SJSA1 (cell line): ENCODE measurements at regions not wholly inside any gene's neighbourhood (a gene's known extent, or its start where the extent isn't known, plus 50 kb on each side); places are given as distances from the start of the nearest gene placed in this dataset.
"Not testable (repeated sequence)": the region's sequence is repeated elsewhere in the genome, so short reads cannot be mapped to it uniquely, and the experiment has no call there.

Source experiments
- DNase-seq, 2 experiments: peaks; one replicate each; pipeline ENCODE4 v3.0.0-alpha.2; 2015 to 2020; ENCODE audit warnings: low spot score in 2 of 2, low read depth in 1 of 2
- H3K27ac ChIP-seq: fragments of 250-450 bp; sonication (Bioruptor Pico); 2 replicates; pipeline ENCODE4 v1.5.1; 2020; ENCODE audit warnings: mild to moderate bottlenecking, moderate library complexity
- H3K27me3 ChIP-seq: fragments of 250-450 bp; sonication (Bioruptor Pico); replicated peaks from 2 replicates; pipeline ENCODE4 v1.5.1; 2020; ENCODE audit warnings: mild to moderate bottlenecking, moderate library complexity
- H3K36me3 ChIP-seq: fragments of 250-450 bp; sonication (Bioruptor Pico); 2 replicates; pipeline ENCODE4 v1.5.1; 2020; ENCODE audit warnings: mild to moderate bottlenecking
- H3K4me1 ChIP-seq: fragments of 250-450 bp; sonication (Bioruptor Pico); replicated peaks from 2 replicates; pipeline ENCODE4 v1.6.1; 2021; ENCODE audit warnings: mild to moderate bottlenecking
- H3K4me3 ChIP-seq: fragments of 250-450 bp; sonication (Bioruptor Pico); 2 replicates; pipeline ENCODE4 v1.5.1; 2020; ENCODE audit warnings: mild to moderate bottlenecking
- H3K9me3 ChIP-seq: fragments of 250-450 bp; sonication (Bioruptor Pico); replicated peaks from 2 replicates; pipeline ENCODE4 v1.5.1; 2020; ENCODE audit warnings: mild to moderate bottlenecking

- not testable (repeated sequence) for H3K27me3 ChIP-seq, H3K4me3 ChIP-seq, H3K36me3 ChIP-seq, H3K9me3 ChIP-seq, DNase-seq, H3K4me1 ChIP-seq, H3K27ac ChIP-seq
These were observed 67.4 kb downstream of the ARL6IP4 start for GRCh38 chr12:123047892-123048291.

DNA sequence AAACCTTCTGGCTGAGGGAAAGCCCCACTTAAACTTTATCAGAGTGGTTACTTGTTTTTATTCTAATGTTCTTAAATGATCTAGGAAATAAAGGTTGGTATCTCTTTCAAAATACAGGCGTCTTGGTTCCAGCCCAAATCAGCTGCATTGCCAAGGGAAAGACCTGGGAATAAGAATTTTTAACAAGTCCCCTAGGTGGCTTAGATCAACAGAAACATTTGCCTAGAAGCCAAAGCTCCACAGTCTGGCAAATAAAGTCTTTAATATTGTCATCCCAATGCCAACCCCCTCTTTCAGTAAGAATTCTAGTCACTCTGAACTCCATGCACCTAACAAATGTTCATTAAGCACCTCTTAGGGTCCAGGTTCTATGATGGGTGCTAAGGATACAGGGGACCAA, 66.8 kb downstream of the ARL6IP4 start:
- no peaks in the 10 kb centered on the region for H3K9me3 ChIP-seq
- no peak overlapping the region for H3K27ac ChIP-seq
- 0 out of 2 replicates have a peak, but pooled peaks cover 5% of the 10 kb centered on the region for H3K27me3 ChIP-seq
- H3K4me1 ChIP-seq: peaks cover 6% of the 10 kb centered on the region
- no peaks in the 10 kb centered on the region for H3K36me3 ChIP-seq
- H3K4me3 ChIP-seq: no peak overlapping the region
- no peak for DNase-seq

DNA sequence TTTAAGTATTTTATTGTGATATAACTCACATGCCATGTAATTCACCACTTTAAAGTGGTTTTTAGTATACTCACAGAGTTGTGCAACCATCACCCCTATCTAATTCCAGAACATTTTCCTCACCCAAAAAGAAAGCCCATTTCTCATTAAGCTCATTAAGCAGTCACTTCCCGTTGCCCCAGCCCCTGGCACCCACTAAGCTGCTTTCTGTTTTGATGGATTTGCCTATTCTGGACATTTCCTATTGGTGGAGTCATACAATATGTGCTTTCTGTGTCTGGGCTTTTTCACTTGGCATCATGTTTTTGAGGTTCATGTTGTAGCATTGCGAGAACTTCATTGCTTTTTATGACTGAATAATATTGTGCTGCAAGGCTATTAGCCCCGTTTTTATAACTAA, 66.0 kb downstream of the ARL6IP4 start:
- Histone ChIP-seq H3K27me3 (0 out of 2 replicates have a peak, but pooled peaks cover 5% of the 10 kb centered on the region), H3K9me3 (no peaks in the 10 kb centered on the region), H3K36me3 (no peaks in the 10 kb centered on the region), H3K4me1 (peaks cover 6% of the 10 kb centered on the region), H3K27ac (no peak overlapping the region), H3K4me3 (no peak overlapping the region)
- DNase-seq: no peak

DNA sequence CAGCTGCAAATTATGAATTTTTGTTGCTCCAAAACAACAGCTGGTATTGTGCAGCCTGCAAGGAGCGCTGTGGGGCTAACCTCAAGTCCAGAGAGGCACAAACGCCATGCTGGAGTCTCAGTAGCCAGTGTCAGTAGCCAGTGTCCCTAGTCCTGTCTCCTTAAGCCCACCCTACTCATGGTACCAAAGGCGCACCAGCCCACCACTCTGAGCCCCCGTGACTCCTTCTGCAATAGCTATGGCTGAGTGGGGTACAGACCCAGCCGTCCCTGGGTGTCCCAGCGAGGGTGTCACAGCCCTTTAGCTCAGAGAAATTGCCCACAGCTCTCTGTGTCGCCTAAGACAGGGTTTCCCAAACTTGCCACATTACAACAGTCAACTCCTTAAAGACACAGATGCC, 65.2 kb downstream of the ARL6IP4 start:
- Histone ChIP-seq H3K4me1 (peaks cover 6% of the 10 kb centered on the region), H3K27ac (no peak overlapping the region)

GRCh38 chr12:123044351-123044750, 63.9 kb downstream of the ARL6IP4 start:
- Histone ChIP-seq H3K4me1 (peaks cover 6% of the 10 kb centered on the region), H3K4me3 (no peak overlapping the region), H3K27me3 (0 out of 2 replicates have a peak, but pooled peaks cover 5% of the 10 kb centered on the region), H3K9me3 (no peaks in the 10 kb centered on the region), H3K27ac (no peak overlapping the region), H3K36me3 (no peaks in the 10 kb centered on the region)
- DNase-seq: no peak

More for the DNA sequence above, 65.2 kb downstream of the ARL6IP4 start:
- no peaks in the 10 kb centered on the region for H3K36me3 ChIP-seq
- DNase-seq: no peak
- 0 out of 2 replicates have a peak, but pooled peaks cover 5% of the 10 kb centered on the region for H3K27me3 ChIP-seq
- H3K9me3 ChIP-seq: no peaks in the 10 kb centered on the region
- H3K4me3 ChIP-seq: no peak overlapping the region

DNA sequence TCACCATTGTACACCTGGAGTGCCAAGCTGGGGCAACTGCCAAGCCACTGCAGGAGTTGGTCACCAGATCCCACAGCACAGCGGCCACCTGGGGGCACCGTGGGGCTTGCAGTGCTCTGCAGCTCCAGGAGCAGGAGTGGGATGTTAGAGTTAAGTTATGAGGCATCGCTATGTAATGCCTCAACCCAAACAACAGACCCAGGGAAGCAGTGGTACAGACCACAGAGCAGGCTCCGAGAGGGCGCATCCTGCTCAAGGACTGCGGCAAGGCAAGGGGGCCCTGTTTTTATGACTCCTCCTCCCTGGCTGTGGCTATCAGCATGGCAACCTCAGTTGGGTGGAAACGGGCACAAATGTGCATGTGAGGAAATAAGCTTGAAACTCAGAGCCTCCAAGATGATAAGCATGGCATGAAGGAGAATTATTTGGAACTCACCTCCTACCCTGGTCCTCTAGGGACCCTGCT, 63.1 kb downstream of the ARL6IP4 start:
- peaks cover 6% of the 10 kb centered on the region for H3K4me1 ChIP-seq
- 0 out of 2 replicates have a peak, but pooled peaks cover 5% of the 10 kb centered on the region for H3K27me3 ChIP-seq
- no peaks in the 10 kb centered on the region for H3K36me3 ChIP-seq
- no peaks in the 10 kb centered on the region for H3K9me3 ChIP-seq
- no peak overlapping the region for H3K27ac ChIP-seq
- peak; percentile 77 to 92 for DNase-seq
- no peak overlapping the region for H3K4me3 ChIP-seq

- no peak overlapping the region for H3K27ac ChIP-seq
These were observed 62.4 kb downstream of the ARL6IP4 start for GRCh38 chr12:123042833-123043232.

DNA sequence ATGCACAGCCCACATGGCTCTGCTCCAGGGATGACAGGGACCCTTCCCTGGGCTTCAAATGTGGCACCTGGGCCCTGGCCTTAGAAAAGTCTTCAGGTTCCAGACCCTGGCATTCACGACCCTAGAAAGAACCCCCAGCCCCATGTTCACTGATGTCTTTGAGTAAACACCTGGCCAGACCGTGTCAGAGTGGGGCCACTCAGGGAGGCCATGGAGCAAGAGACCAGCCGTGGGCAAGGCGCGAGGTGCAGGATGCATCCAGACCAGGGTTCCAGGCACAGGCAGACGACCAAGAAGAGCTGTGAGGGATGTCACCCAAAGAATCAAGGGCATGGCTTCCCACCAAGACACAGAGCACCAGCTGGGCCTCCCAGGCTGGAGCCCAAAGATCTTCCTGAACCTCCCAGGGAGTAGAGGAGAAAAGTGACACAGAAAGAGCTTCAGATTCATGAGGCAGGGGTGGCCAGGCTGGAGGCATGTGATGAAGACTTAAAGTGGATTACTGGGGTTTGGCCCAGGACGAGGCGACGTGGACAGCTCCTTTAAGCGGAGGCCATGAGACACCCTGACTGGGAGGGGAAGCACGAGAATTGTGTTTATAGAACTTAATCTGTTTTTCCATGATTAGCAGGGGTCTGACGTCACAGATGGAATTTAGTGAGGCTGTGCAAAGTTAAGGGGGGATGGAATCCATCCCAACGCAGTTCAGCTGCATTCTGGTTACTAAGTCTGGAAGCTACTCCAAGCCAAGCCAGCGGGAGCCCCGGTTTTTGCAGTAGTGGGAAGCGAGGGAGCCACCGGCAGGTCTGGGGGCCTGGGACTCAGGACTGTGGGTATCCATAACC, 61.6 kb downstream of the ARL6IP4 start:
- no peaks in the 10 kb centered on the region for H3K9me3 ChIP-seq
- H3K4me3 ChIP-seq: no peak overlapping the region
- no peaks in the 10 kb centered on the region for H3K36me3 ChIP-seq
- 0 out of 2 replicates have a peak, but pooled peaks cover 3% of the 10 kb centered on the region for H3K27me3 ChIP-seq
- no peak overlapping the region for H3K27ac ChIP-seq
- no peak for DNase-seq
- H3K4me1 ChIP-seq: peaks cover 6% of the 10 kb centered on the region

More at GRCh38 chr12:123042833-123043232, 62.4 kb downstream of the ARL6IP4 start:
- peaks cover 6% of the 10 kb centered on the region for H3K4me1 ChIP-seq
- H3K9me3 ChIP-seq: no peaks in the 10 kb centered on the region
- H3K27me3 ChIP-seq: 0 out of 2 replicates have a peak, but pooled peaks cover 5% of the 10 kb centered on the region
- DNase-seq: no peak
- no peaks in the 10 kb centered on the region for H3K36me3 ChIP-seq
- no peak overlapping the region for H3K4me3 ChIP-seq

DNA sequence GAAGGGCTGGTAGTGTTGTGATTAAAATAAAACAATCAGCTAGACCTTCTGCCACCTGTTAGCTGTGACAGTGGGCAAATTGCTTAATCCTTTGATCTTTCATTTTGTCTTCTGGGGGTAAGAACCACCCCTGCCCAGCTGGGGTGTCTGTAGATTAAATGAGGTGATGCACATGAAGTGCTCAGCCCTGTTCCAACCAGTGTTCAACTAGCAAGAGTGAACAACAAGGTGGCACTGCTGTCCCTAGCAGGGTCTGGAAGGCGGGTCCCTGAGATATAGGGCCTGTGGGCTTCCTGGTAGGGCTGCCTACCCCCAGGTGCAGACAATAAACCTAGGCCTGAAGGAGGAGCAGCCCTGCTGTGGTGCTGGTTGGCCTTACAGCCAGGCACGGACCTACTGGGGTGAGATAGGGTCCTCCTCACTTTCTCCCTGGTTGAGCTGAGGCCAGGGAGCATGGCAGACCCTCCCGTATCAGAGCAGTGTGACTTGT, 60.6 kb downstream of the ARL6IP4 start:
- no peak for DNase-seq
- Histone ChIP-seq H3K9me3 (no peaks in the 10 kb centered on the region), H3K27ac (no peak overlapping the region), H3K4me3 (no peak overlapping the region), H3K27me3 (no peaks in the 10 kb centered on the region), H3K36me3 (no peaks in the 10 kb centered on the region), H3K4me1 (peaks cover 6% of the 10 kb centered on the region)

GRCh38 chr12:123040106-123040505, 59.6 kb downstream of the ARL6IP4 start:
- DNase-seq: no peak
- Histone ChIP-seq H3K36me3 (no peaks in the 10 kb centered on the region), H3K27ac (no peak overlapping the region), H3K27me3 (no peaks in the 10 kb centered on the region), H3K4me3 (no peak overlapping the region), H3K4me1 (peaks cover 6% of the 10 kb centered on the region), H3K9me3 (no peaks in the 10 kb centered on the region)

- Histone ChIP-seq H3K27me3 (no peaks in the 10 kb centered on the region), H3K27ac (no peak overlapping the region), H3K4me1 (peaks cover 4% of the 10 kb centered on the region), H3K4me3 (no peak overlapping the region), H3K9me3 (no peaks in the 10 kb centered on the region), H3K36me3 (no peaks in the 10 kb centered on the region)
- no peak for DNase-seq
These were observed 58.5 kb downstream of the ARL6IP4 start for GRCh38 chr12:123038966-123039365.

- no peaks in the 10 kb centered on the region for H3K36me3 ChIP-seq
These were observed 58.0 kb downstream of the ARL6IP4 start for GRCh38 chr12:123038486-123038885.

GRCh38 chr12:123037791-123038190, 57.3 kb downstream of the ARL6IP4 start:
- no peak for DNase-seq
- no peaks in the 10 kb centered on the region for H3K36me3 ChIP-seq
- no peaks in the 10 kb centered on the region for H3K27me3 ChIP-seq
- no peak overlapping the region for H3K4me3 ChIP-seq
- no peaks in the 10 kb centered on the region for H3K4me1 ChIP-seq
- no peaks in the 10 kb centered on the region for H3K9me3 ChIP-seq
- H3K27ac ChIP-seq: no peak overlapping the region

More at GRCh38 chr12:123038486-123038885, 58.0 kb downstream of the ARL6IP4 start:
- Histone ChIP-seq H3K27ac (no peak overlapping the region), H3K27me3 (no peaks in the 10 kb centered on the region), H3K9me3 (no peaks in the 10 kb centered on the region), H3K4me1 (no peaks in the 10 kb centered on the region), H3K4me3 (no peak overlapping the region)
- no peak for DNase-seq
